ENCODE measurements at regions not wholly inside any gene's neighbourhood (a gene's known extent, or its start where the extent isn't known, plus 50 kb on each side); places are given as distances from the start of the nearest gene placed in this dataset.
"Not testable (repeated sequence)": the region's sequence is repeated elsewhere in the genome, so short reads cannot be mapped to it uniquely, and the experiment has no call there.

DNA sequence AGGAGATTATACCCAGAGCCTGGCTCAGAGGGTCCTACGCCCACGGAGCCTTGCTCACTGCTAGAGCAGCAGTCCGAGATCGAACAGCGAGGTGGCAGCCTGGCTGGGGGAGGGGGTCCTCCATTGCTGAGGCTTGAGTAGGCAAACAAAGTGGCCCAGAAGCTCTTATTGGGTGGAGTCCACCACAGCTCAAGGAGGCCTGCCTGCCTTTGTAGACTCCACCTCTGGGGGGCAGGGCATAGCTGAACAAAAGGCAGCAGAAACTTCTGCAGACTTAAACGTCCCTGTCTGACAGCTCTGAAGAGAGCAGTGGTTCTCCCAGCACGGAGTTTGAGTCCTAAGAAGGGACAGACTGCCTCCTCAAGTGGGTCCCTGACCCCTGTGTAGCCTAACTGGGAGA lies 75.0 kb downstream of the TRIM27 start:
- H3K9ac ChIP-seq (ENCODE audit: low read length); H3K36me3 ChIP-seq (ENCODE audit: control insufficient read depth, insufficient read depth, low read length, severe bottlenecking); H3K9me3 ChIP-seq (ENCODE audit: control insufficient read depth, low read length); DNase-seq (ENCODE audit: low read depth); H3K4me1 ChIP-seq (ENCODE audit: control insufficient read depth, insufficient read depth, low read length); H3K4me3 ChIP-seq (ENCODE audit: low read length): not testable (repeated sequence)
- peaks cover 12% of the 10 kb centered on the region for H3K27me3 ChIP-seq (replicated peaks; ENCODE audit: control insufficient read depth, insufficient read depth, low read length)

All from adipocyte (in vitro differentiated cells).